ENCODE measurements at regions not wholly inside any gene's neighbourhood (a gene's known extent, or its start where the extent isn't known, plus 50 kb on each side); places are given as distances from the start of the nearest gene placed in this dataset.
"Not testable (repeated sequence)": the region's sequence is repeated elsewhere in the genome, so short reads cannot be mapped to it uniquely, and the experiment has no call there.

GRCh38 chr2:109683452-109683851 lies 69.3 kb downstream of the SOWAHC start:
- Mint-ChIP-seq H3K4me3 (no peak overlapping the region), H3K27ac (no peak overlapping the region), H3K27me3 (peaks cover 7% of the 10 kb centered on the region), H3K4me1 (no peaks in the 10 kb centered on the region), H3K36me3 (no peaks in the 10 kb centered on the region), H3K9me3 (ENCODE audit: low read depth) (no peaks in the 10 kb centered on the region)
- ATAC-seq = no peak
- CTCF ChIA-PET = no interaction called here
- no peak for DNase-seq

GRCh38 chr2:109685453-109685852 lies 71.3 kb downstream of the SOWAHC start:
- Mint-ChIP-seq H3K36me3 (no peaks in the 10 kb centered on the region), H3K27ac (no peak overlapping the region), H3K4me3 (no peak overlapping the region), H3K4me1 (no peaks in the 10 kb centered on the region), H3K9me3 (ENCODE audit: low read depth) (no peaks in the 10 kb centered on the region), H3K27me3 (peaks cover 7% of the 10 kb centered on the region)
- ATAC-seq = no peak
- CTCF ChIA-PET = no interaction called here
- no peak for DNase-seq

GRCh38 chr2:109686921-109687320 lies 72.8 kb downstream of the SOWAHC start:
- no peak for ATAC-seq
- no peak for DNase-seq
- Mint-ChIP-seq H3K27ac (no peak overlapping the region), H3K9me3 (ENCODE audit: low read depth) (no peaks in the 10 kb centered on the region), H3K4me1 (no peaks in the 10 kb centered on the region), H3K27me3 (no peaks in the 10 kb centered on the region), H3K4me3 (no peak overlapping the region), H3K36me3 (no peaks in the 10 kb centered on the region)
- CTCF ChIA-PET = no interaction called here

GRCh38 chr2:109689182-109689930 lies 75.2 kb downstream of the SOWAHC start:
- Mint-ChIP-seq H3K27ac (no peak overlapping the region), H3K9me3 (ENCODE audit: low read depth) (peaks cover 2% of the 10 kb centered on the region), H3K36me3 (peaks cover 1% of the 10 kb centered on the region), H3K4me3 (no peak overlapping the region), H3K27me3 (peaks cover 4% of the 10 kb centered on the region), H3K4me1 (peaks cover 1% of the 10 kb centered on the region)
- DNase-seq = no peak
- no peak for ATAC-seq
- CTCF ChIA-PET = no interaction called here

- CTCF ChIA-PET = no interaction called here
- Mint-ChIP-seq H3K27ac (no peak overlapping the region), H3K27me3 (peaks cover 4% of the 10 kb centered on the region), H3K4me1 (peaks cover 1% of the 10 kb centered on the region), H3K4me3 (no peak overlapping the region), H3K9me3 (ENCODE audit: low read depth) (peaks cover 2% of the 10 kb centered on the region), H3K36me3 (peaks cover 1% of the 10 kb centered on the region)
- ATAC-seq (no peak), DNase-seq (no peak)
Observed at GRCh38 chr2:109689973-109690372, 75.8 kb downstream of the SOWAHC start.

- H3K4me1 Mint-ChIP-seq = peaks cover 1% of the 10 kb centered on the region
- CTCF ChIA-PET = no interaction called here
- peaks cover 2% of the 10 kb centered on the region for H3K9me3 Mint-ChIP-seq (ENCODE audit: low read depth)
- peaks cover 1% of the 10 kb centered on the region for H3K36me3 Mint-ChIP-seq
- no peak overlapping the region for H3K4me3 Mint-ChIP-seq
- H3K27ac Mint-ChIP-seq = no peak overlapping the region
- peaks cover 4% of the 10 kb centered on the region for H3K27me3 Mint-ChIP-seq
- ATAC-seq = no peak
- DNase-seq = no peak
Observed at GRCh38 chr2:109690457-109690821, 76.3 kb downstream of the SOWAHC start.

GRCh38 chr2:109690822-109691541 lies 76.8 kb downstream of the SOWAHC start:
- CTCF ChIA-PET = no interaction called here
- Mint-ChIP-seq H3K9me3 (ENCODE audit: low read depth) (peaks cover 2% of the 10 kb centered on the region), H3K4me1 (peaks cover 1% of the 10 kb centered on the region), H3K27ac (no peak overlapping the region), H3K27me3 (peaks cover 4% of the 10 kb centered on the region), H3K36me3 (peaks cover 1% of the 10 kb centered on the region), H3K4me3 (no peak overlapping the region)
- no peak for ATAC-seq
- no peak for DNase-seq

- H3K4me3 Mint-ChIP-seq = no peak overlapping the region
- DNase-seq = no peak
- H3K9me3 Mint-ChIP-seq (ENCODE audit: low read depth) = peaks cover 2% of the 10 kb centered on the region
- H3K27me3 Mint-ChIP-seq = peaks cover 6% of the 10 kb centered on the region
- H3K4me1 Mint-ChIP-seq = peaks cover 1% of the 10 kb centered on the region
- H3K36me3 Mint-ChIP-seq = peaks cover 1% of the 10 kb centered on the region
- no peak overlapping the region for H3K27ac Mint-ChIP-seq
- ATAC-seq = no peak
- CTCF ChIA-PET = no interaction called here
Observed at GRCh38 chr2:109692013-109692743, 78.0 kb downstream of the SOWAHC start.

- H3K36me3 Mint-ChIP-seq; H3K9me3 Mint-ChIP-seq (ENCODE audit: low read depth); ATAC-seq; H3K27ac Mint-ChIP-seq; DNase-seq; CTCF ChIA-PET; H3K27me3 Mint-ChIP-seq; H3K4me3 Mint-ChIP-seq; H3K4me1 Mint-ChIP-seq: not testable (repeated sequence)
Observed at GRCh38 chr2:109692831-109693230, 78.7 kb downstream of the SOWAHC start.

- DNase-seq; ATAC-seq; H3K4me3 Mint-ChIP-seq; CTCF ChIA-PET; H3K36me3 Mint-ChIP-seq; H3K27ac Mint-ChIP-seq; H3K9me3 Mint-ChIP-seq (ENCODE audit: low read depth); H3K4me1 Mint-ChIP-seq; H3K27me3 Mint-ChIP-seq: not testable (repeated sequence)
Observed at GRCh38 chr2:109693292-109693691, 79.1 kb downstream of the SOWAHC start.

GRCh38 chr2:109694190-109694589 lies 80.0 kb downstream of the SOWAHC start:
- Mint-ChIP-seq H3K4me3 (no peak overlapping the region), H3K9me3 (ENCODE audit: low read depth) (peaks cover 2% of the 10 kb centered on the region), H3K27ac (no peak overlapping the region), H3K4me1 (peaks cover 1% of the 10 kb centered on the region), H3K27me3 (peaks cover 6% of the 10 kb centered on the region), H3K36me3 (peaks cover 1% of the 10 kb centered on the region)
- CTCF ChIA-PET = no interaction called here
- ATAC-seq (no peak), DNase-seq (no peak)

- DNase-seq = no peak
- no peak for ATAC-seq
- H3K4me1 Mint-ChIP-seq = peaks cover 1% of the 10 kb centered on the region
- CTCF ChIA-PET = no interaction called here
- peaks cover 2% of the 10 kb centered on the region for H3K9me3 Mint-ChIP-seq (ENCODE audit: low read depth)
- peaks cover 9% of the 10 kb centered on the region for H3K27me3 Mint-ChIP-seq
- no peak overlapping the region for H3K4me3 Mint-ChIP-seq
- H3K36me3 Mint-ChIP-seq = peaks cover 1% of the 10 kb centered on the region
- H3K27ac Mint-ChIP-seq = no peak overlapping the region
Observed at GRCh38 chr2:109695290-109695689, 81.1 kb downstream of the SOWAHC start.

GRCh38 chr2:109699646-109700045 lies 85.5 kb downstream of the SOWAHC start:
- Mint-ChIP-seq H3K27me3 (peaks cover 7% of the 10 kb centered on the region), H3K27ac (no peak overlapping the region), H3K4me3 (no peak overlapping the region), H3K4me1 (peaks cover 4% of the 10 kb centered on the region), H3K36me3 (no peaks in the 10 kb centered on the region), H3K9me3 (ENCODE audit: low read depth) (no peaks in the 10 kb centered on the region)
- no peak for DNase-seq
- ATAC-seq = no peak
- CTCF ChIA-PET = no interaction called here

All from activated CD8-positive, alpha-beta memory T cell treated with anti-CD3 and anti-CD28 coated beads, Interleukin-2, amount 10 ng/mL, durations not matched to agents 7 days and 5 days (primary cell).